ENCODE measurements at regions not wholly inside any gene's neighbourhood (a gene's known extent, or its start where the extent isn't known, plus 50 kb on each side); places are given as distances from the start of the nearest gene placed in this dataset.

DNA sequence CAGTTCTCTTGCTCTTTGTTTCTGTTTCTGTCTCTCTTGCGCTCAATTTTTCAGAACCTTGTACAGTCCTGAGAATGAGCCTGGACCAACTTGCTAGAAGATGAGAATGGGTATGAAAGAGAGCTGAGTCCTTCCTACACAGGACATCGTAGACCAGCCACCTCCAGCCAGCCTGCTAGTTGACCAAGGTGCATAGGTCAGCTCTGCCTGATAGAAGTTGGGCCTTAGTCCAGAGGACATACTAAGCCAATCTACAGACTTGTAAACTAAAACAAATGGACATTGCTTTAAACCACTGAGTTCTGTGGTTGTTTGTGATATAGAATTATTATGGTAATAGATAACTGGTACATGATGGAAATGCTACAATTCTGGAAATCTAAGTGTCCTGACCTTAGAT, 236.4 kb upstream of the ZFP64 start:
- TF ChIP-seq POLR2A (IDR thresholded peaks at IDR 0.05), result no peak
- TF ChIP-seq, protein P1, sequence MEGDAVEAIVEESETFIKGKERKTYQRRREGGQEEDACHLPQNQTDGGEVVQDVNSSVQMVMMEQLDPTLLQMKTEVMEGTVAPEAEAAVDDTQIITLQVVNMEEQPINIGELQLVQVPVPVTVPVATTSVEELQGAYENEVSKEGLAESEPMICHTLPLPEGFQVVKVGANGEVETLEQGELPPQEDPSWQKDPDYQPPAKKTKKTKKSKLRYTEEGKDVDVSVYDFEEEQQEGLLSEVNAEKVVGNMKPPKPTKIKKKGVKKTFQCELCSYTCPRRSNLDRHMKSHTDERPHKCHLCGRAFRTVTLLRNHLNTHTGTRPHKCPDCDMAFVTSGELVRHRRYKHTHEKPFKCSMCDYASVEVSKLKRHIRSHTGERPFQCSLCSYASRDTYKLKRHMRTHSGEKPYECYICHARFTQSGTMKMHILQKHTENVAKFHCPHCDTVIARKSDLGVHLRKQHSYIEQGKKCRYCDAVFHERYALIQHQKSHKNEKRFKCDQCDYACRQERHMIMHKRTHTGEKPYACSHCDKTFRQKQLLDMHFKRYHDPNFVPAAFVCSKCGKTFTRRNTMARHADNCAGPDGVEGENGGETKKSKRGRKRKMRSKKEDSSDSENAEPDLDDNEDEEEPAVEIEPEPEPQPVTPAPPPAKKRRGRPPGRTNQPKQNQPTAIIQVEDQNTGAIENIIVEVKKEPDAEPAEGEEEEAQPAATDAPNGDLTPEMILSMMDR (IDR thresholded peaks at IDR 0.05), result no peak
- no peak for TF ChIP-seq POLR2AphosphoS5 (IDR thresholded peaks at IDR 0.05)

All from prostate gland (tissue), 2 donors.